Right lobe of liver (tissue), 6 donors: ENCODE measurements at regions not wholly inside any gene's neighbourhood (a gene's known extent, or its start where the extent isn't known, plus 50 kb on each side); places are given as distances from the start of the nearest gene placed in this dataset.

ENCODE experiments used
- ATAC-seq, 4 donors: fragments of 200-7000 bp; cut with Tn5 transposase; one replicate each; pipeline ENCODE4 v1.9.1; 2020; ENCODE audit warnings: mild to moderate bottlenecking in 4 of 4, moderate library complexity in 4 of 4
- DNase-seq, 3 donors: peaks; one replicate each; pipeline ENCODE4 v3.0.0-alpha.2; 2020
- H3K27ac ChIP-seq, 3 donors: fragments of 200-600 bp; one replicate each; pipeline ENCODE4 v1.8.0; 2022
- H3K27me3 ChIP-seq, 2 donors: fragments of 200-600 bp; one replicate each; pipeline ENCODE4 v1.8.0; 2022
- H3K36me3 ChIP-seq, 4 donors: fragments of 200-600 bp; sonication (generic) in 1 of 4; one replicate each; pipeline versions ENCODE4 v1.5.1 to v1.8.0; 2017 to 2022; ENCODE audit warnings: control low read depth in 1 of 4
- H3K4me1 ChIP-seq, 4 donors: fragments of 200-600 bp; sonication (generic) in 1 of 4; one replicate each; pipeline versions ENCODE4 v1.5.1 to v1.8.0; 2017 to 2022; ENCODE audit warnings: control low read depth in 1 of 4
- H3K4me3 ChIP-seq, 3 donors: fragments of 200-600 bp; one replicate each; pipeline ENCODE4 v1.8.0; 2022
- H3K9me3 ChIP-seq, 4 donors: fragments of 200-600 bp; sonication (generic) in 1 of 4; one replicate each; pipeline versions ENCODE4 v1.5.1 to v1.8.0; 2017 to 2022; ENCODE audit warnings: control low read depth in 1 of 4
- CTCF ChIP-seq, 4 donors: fragments of 200-600 bp in 3 of 4; fragments of 450-650 bp in 1 of 4; IDR thresholded peaks; one replicate each; pipeline versions ENCODE4 v1.5.1 to v1.8.0; 2016 to 2022; ENCODE audit warnings: antibody characterized with exemption in 4 of 4, mild to moderate bottlenecking in 2 of 4
- POLR2A ChIP-seq: fragments of 450-650 bp; IDR thresholded peaks from one replicate; pipeline ENCODE4 v1.6.1; 2017; ENCODE audit warnings: antibody characterized with exemption, mild to moderate bottlenecking
- WGBS: methylation state at CpG from one replicate; pipeline ENCODE4 v1.1.6; 2018; ENCODE audit warnings: low coverage, low lambda C conversion rate; ENCODE audit not compliant: insufficient coverage; ENCODE audit errors: missing lambda C conversion rate; 5-methylcytosine and 5-hydroxymethylcytosine counted together
- intact Hi-C, 2 donors: fragments of 100-400 bp; cut with DNase I; formaldehyde crosslinking; loops; one replicate each; pipeline versions ENCODE4 v1.11.2 to v1.14.1; 2022
- donor health status: DM: no; HTN: yes; CAD: no.
- donor health status: DM: no; HTN: no; CAD: no.
- donor health status: DM: no; HTN: no; CAD: no.
- donor health status: DM: no; HTN: yes; CAD: no.
- donor health status: DM: no; HTN: yes; CAD: no.

- no peak for TF ChIP-seq CTCF (IDR thresholded peaks at IDR 0.05)
- no peak for TF ChIP-seq POLR2A
- no peaks in the 10 kb centered on the region for H3K27me3 ChIP-seq
- H3K9me3 ChIP-seq = no peaks in the 10 kb centered on the region
- no peaks in the 10 kb centered on the region for H3K36me3 ChIP-seq
- H3K4me1 ChIP-seq = no peaks in the 10 kb centered on the region
- 71% methylated on average over 6 of the region's 6 CpGs for WGBS
- DNase-seq (no peak), ATAC-seq (no peak)
- no peak overlapping the region for H3K4me3 ChIP-seq
- H3K27ac ChIP-seq = no peak overlapping the region
- intact Hi-C loops = no loop called here
Observed at GRCh38 chr2:67290451-67291290, 106.5 kb upstream of the ETAA1 start.

DNA sequence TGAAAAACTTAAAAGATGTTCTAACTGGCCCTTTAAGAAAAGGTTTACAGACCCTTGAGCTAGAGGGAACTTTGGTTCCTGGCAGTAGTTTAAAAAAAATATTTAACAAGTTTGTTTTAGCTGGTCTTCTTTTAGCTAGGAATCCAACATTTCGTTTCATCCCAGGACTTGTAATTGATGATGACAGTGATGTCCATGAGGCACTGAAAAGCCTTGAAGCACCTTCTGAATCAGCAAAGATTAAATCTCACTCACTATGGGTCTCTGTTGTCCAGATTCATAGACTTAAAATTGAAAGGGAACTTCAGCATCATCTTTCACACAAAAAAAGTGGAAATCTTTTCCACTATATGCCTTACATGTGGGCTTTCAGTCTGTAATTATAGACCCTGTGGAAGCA lies 102.9 kb upstream of the ETAA1 start:
- Histone ChIP-seq H3K36me3 (no peaks in the 10 kb centered on the region), H3K9me3 (no peaks in the 10 kb centered on the region), H3K27ac (no peak overlapping the region), H3K4me3 (no peak overlapping the region), H3K4me1 (no peaks in the 10 kb centered on the region), H3K27me3 (no peaks in the 10 kb centered on the region)
- intact Hi-C loops = no loop called here
- DNase-seq (no peak), ATAC-seq (no peak)
- WGBS = 31% methylated on average over 1 of the region's 1 CpG
- TF ChIP-seq CTCF (IDR thresholded peaks at IDR 0.05) (no peak), POLR2A (no peak)

GRCh38 chr2:67295406-67295805 lies 101.7 kb upstream of the ETAA1 start:
- intact Hi-C loops = no loop called here
- Histone ChIP-seq H3K4me3 (no peak overlapping the region), H3K9me3 (no peaks in the 10 kb centered on the region), H3K4me1 (no peaks in the 10 kb centered on the region), H3K36me3 (no peaks in the 10 kb centered on the region), H3K27ac (no peak overlapping the region), H3K27me3 (no peaks in the 10 kb centered on the region)
- TF ChIP-seq CTCF (IDR thresholded peaks at IDR 0.05) = no peak
- TF ChIP-seq POLR2A = no peak
- 49% methylated on average over 2 of the region's 2 CpGs for WGBS
- ATAC-seq (no peak), DNase-seq (no peak)

GRCh38 chr2:67295851-67296250 lies 101.3 kb upstream of the ETAA1 start:
- Histone ChIP-seq H3K4me1 (no peaks in the 10 kb centered on the region), H3K27me3 (no peaks in the 10 kb centered on the region), H3K36me3 (no peaks in the 10 kb centered on the region), H3K9me3 (no peaks in the 10 kb centered on the region), H3K4me3 (no peak overlapping the region), H3K27ac (no peak overlapping the region)
- intact Hi-C loops = no loop called here
- ATAC-seq (no peak), DNase-seq (no peak)
- 60% methylated on average over 4 of the region's 4 CpGs for WGBS
- TF ChIP-seq POLR2A (no peak), CTCF (IDR thresholded peaks at IDR 0.05) (no peak)
